GM12872 (cell line): ENCODE measurements at regions not wholly inside any gene's neighbourhood (a gene's known extent, or its start where the extent isn't known, plus 50 kb on each side); places are given as distances from the start of the nearest gene placed in this dataset.

Experiments
- CTCF ChIP-seq: IDR thresholded peaks from 3 replicates; pipeline ENCODE4 v1.5.1; 2011; ENCODE audit warnings: low read depth, mild to moderate bottlenecking, low read length, moderate library complexity; ENCODE audit not compliant: insufficient read depth

- TF ChIP-seq CTCF: no peak
Measured at GRCh38 chr3:194208709-194209108, 72.8 kb downstream of the HES1 start.

DNA sequence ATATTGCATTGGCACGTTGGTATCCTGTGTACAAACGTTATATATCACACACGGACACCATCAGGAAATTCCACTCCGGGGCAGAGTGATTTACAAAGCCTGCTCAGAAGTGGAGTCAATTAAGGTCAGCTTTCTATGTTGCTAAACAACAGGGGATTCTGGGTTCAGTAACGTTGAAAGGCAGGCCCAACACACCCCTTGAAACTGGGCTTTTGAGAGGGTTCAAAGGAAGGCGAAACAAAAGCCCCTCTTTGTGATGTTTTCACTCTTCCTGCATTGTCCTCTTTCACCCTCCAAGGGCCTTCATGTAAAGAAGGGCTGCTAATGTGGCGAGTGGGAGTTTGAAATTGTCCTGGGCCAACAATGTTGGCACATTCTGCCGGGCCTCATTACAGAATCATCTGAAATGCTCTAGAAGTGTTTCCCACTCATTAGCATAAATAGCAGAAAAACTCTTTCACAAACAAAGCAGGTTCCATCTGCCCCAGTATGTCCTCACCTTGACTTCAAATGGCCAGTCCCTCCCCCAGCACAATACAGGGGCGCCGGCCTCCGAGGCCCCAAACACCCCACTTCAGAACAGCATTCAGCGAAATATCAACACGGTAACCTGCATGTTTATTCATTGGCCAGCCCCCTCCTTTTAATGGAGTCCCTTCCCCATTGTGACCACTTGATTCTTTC, 76.4 kb downstream of the HES1 start:
- TF ChIP-seq CTCF: no peak

DNA sequence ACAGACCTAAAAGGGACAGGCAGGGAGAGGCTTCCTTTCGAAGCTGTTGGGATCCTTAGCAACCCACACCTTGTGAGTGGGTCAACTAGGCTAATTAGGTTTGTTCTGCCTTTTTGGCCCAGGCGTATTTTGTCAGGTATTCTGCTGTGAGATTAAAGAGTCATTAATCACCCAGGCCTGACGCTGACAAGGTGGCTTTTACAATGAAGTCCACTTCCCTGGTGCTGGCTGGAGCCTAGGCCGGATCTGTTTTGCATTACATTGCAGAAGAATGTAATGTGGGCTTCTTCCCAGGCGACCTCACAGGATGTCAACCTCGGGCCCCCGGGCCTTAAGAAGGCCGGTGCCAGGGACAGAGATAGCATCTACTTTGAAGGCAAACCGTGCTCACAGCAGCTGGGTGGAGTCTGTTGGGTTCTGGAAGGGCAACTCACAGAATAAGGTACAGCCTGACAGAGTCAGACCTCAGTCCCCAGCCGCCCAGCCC, 76.9 kb downstream of the HES1 start:
- no peak for TF ChIP-seq CTCF

GRCh38 chr3:194215392-194215791, 79.4 kb downstream of the HES1 start:
- no peak for TF ChIP-seq CTCF

GRCh38 chr3:194218646-194219453, 82.9 kb downstream of the HES1 start:
- no peak for TF ChIP-seq CTCF

DNA sequence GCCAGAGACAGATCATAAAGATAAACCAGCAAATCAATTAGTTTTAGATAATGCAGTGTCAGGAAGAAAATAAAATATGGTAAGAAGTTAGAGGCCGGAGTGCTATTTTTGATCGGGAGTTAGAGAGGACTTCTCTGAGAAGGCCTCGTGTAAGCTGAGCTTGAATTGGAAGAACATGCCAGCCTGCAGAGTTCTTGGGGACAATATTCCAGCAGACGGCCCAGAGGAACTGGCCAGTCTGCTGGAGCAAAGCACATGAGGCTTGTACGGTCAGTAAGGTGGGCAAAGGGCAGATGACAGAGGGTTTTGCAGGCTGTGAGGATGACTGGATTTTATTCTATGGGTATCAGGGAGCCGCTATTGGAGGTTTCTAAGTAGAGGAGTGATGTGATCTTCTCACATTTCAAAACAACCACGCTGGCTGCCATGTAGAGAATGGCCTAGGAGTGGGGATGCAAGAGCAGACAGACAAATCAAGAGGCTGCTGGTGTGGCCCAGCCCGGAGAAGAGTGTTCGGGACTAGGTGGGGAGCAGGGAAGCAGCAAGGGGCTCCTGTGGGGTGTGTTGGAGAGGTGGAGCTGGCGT, 84.0 kb downstream of the HES1 start:
- no peak for TF ChIP-seq CTCF

GRCh38 chr3:194220901-194221326, 85.0 kb downstream of the HES1 start:
- no peak for TF ChIP-seq CTCF
